H1 (cell line): ENCODE measurements at regions not wholly inside any gene's neighbourhood (a gene's known extent, or its start where the extent isn't known, plus 50 kb on each side); places are given as distances from the start of the nearest gene placed in this dataset.

Experiments
- CTCF ChIP-seq, 3 experiments: IDR thresholded peaks; 1 replicate in 2 of 3; 2 replicates in 1 of 3; pipeline versions ENCODE4 v1.5.1 to v1.6.1; 2011; ENCODE audit warnings: low read length in 3 of 3, mild to moderate bottlenecking in 3 of 3, inconsistent platforms in 2 of 3, low read depth in 1 of 3, moderate library complexity in 1 of 3; ENCODE audit not compliant: insufficient read depth in 1 of 3; ENCODE audit errors: control extremely low read depth in 1 of 3
- EP300 ChIP-seq, 2 experiments: IDR thresholded peaks; 1 replicate in 1 of 2; 2 replicates in 1 of 2; pipeline ENCODE4 v1.6.1; 2011 to 2012; ENCODE audit warnings: low read depth in 2 of 2, low read length in 2 of 2, mild to moderate bottlenecking in 2 of 2, borderline replicate concordance in 1 of 2, inconsistent platforms in 1 of 2, moderate library complexity in 1 of 2
- MAFK ChIP-seq: IDR thresholded peaks from 2 replicates; pipeline ENCODE4 v1.6.1; 2012; ENCODE audit warnings: low read depth, mild to moderate bottlenecking, improper control_type of control experiment, low read length
- POLR2A ChIP-seq, 2 experiments: IDR thresholded peaks; 1 replicate in 1 of 2; 2 replicates in 1 of 2; pipeline ENCODE4 v1.6.1; 2011; ENCODE audit warnings: low read depth in 2 of 2, low read length in 2 of 2, mild to moderate bottlenecking in 2 of 2; ENCODE audit errors: control extremely low read depth in 1 of 2
- RFX5 ChIP-seq: IDR thresholded peaks from 2 replicates; pipeline ENCODE4 v1.6.1; 2011; ENCODE audit warnings: low read depth, low read length, improper control_type of control experiment, borderline replicate concordance
- TAF1 ChIP-seq: IDR thresholded peaks from 2 replicates; pipeline ENCODE4 v1.6.1; 2011; ENCODE audit warnings: mild to moderate bottlenecking, low read depth, low read length
- YY1 ChIP-seq: IDR thresholded peaks from 2 replicates; pipeline ENCODE4 v1.6.1; 2011; ENCODE audit warnings: low read depth, mild to moderate bottlenecking, low read length

DNA sequence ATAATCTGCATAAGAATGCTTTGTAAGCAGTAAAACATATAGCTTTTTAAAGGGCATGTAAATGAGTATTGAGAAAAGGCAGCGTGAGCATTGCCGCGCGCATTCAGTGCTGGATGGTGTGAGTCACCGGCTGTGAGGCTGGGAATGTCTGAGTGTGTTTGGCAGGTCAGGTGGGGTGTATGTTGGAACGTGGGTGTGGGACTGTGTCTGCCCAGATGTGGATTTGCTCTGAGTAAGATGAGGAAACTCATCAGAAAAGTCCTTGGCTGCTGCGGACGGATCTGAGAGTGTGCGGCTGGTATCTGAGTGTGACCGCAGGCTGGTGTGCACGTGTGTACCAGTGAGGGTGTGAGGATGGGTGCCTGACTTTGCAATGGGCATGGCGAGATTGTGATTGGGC, 66.2 kb upstream of the NECTIN1 start:
- no peak for TF ChIP-seq MAFK
- TF ChIP-seq POLR2A (IDR thresholded peaks at IDR 0.05; ENCODE audit: control extremely low read depth in 1 of 2, low read depth in 2 of 2, low read length in 2 of 2): no peak
- no peak for TF ChIP-seq YY1
- no peak for TF ChIP-seq TAF1
- no peak for TF ChIP-seq RFX5
- no peak for TF ChIP-seq CTCF (IDR thresholded peaks at IDR 0.05; ENCODE audit: control extremely low read depth in 1 of 3, insufficient read depth in 1 of 3, low read depth in 1 of 3, low read length in 3 of 3)
- no peak for TF ChIP-seq EP300 (IDR thresholded peaks at IDR 0.05; ENCODE audit: borderline replicate concordance in 1 of 2, low read depth in 2 of 2, low read length in 2 of 2)
